Kidney glomerular epithelial cell (primary cell): ENCODE measurements at regions not wholly inside any gene's neighbourhood (a gene's known extent, or its start where the extent isn't known, plus 50 kb on each side); places are given as distances from the start of the nearest gene placed in this dataset.
A peak's percentile ranks its signal among the peaks of the same experiment; 100 is the strongest.
"Not testable (repeated sequence)": the region's sequence is repeated elsewhere in the genome, so short reads cannot be mapped to it uniquely, and the experiment has no call there.

Experiments used
- DNase-seq: peaks from one replicate; lab custom pipeline; 2025; lab: John Stamatoyannopoulos, UW

DNA sequence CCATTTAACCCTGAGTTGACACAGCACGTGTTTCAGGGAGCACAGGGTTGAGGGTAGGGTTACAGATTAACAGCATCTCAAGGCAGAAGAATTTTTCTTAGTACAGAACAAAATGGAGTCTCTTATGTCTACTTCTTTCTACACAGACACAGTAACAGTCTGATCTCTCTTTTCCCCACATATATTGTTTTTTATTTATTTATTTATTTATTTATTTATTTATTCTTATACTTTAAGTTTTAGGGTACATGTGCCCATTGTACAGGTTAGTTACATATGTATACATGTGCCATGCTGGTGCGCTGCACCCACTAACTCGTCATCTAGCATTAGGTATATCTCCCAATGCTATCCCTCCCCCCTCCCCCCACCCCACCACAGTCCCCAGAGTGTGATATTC is 1725.6 kb downstream of the BRINP3 start:
- DNase-seq, result not testable (repeated sequence)

DNA sequence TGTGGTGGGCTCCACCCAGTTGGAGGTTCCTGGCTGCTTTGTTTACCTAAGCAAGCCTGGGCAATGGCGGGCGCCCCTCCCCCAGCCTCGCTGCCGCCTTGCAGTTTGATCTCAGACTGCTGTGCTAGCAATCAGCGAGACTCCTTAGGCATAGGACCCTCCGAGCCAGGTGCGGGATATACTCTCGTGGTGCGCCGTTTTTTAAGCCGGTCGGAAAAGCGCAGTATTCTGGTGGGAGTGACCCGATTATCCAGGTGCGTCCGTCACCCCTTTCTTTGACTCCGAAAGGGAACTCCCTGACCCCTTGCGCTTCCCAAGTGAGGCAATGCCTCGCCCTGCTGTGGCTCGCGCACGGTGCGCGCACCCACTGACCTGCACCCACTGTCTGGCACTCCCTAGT is 1719.9 kb downstream of the BRINP3 start:
- DNase-seq, result not testable (repeated sequence)

DNA sequence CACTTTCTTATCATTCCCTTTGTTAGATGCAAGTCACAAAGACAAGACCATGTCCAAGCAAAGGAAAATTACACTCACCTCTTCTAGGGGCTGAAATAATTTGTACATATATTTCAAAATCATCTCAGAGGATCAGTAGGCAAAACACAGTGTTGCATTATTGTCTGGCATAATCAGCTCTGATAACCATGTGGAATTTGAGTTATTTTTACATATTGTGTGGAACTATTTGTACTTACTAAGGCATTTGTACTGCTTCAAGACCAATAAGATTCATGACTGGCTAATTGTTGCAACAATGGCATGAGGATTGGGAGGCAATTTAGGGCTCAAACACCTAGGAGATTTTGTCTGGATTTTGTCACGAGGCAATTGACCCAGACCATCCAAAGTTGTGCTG is 1716.4 kb downstream of the BRINP3 start:
- no peak for DNase-seq

DNA sequence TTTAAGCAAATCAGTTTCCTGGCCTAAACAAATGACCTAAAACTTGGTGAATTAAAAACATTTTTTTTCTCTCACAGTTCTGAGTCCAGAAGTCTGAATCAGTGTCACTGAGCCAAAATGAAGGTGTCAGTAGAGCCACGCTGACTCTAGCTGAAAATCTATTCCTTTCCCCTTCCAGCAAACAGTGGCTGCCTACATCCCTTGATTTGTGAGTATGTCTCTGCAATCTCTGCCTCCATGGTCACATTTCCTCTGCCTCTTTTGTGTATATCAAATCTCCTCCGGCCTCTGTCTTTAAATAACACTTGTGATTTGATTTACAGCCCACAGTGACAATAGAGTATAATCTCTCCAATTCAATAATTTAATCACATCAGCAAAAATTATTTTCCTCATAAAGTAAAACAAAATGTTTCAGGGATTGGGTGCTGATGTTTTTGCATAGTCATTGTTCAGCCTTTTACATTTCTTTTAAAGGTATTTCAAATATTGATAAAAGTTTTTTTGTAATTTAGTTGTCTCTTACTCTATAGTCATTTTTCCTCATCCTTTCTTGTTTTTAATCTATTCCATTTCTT is 1715.4 kb downstream of the BRINP3 start:
- no peak for DNase-seq

DNA sequence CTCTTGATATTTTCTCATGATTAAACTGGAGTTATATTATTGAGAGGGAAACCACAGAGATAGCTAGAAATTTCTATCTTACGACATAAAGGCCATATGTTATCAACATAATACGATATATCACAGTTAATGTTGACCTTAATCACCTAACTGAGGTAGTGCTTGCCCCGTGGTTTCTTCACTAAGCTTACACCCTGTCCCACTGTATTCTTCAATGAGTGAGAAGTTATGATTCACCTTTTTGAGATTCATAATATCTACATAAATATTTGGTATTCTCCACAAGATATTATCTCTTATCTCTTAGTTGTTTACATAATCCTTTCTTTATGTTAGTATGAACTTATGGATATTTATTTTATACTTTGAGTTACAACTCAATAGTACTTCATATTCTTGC is 1714.1 kb downstream of the BRINP3 start:
- DNase-seq, result no peak

DNA sequence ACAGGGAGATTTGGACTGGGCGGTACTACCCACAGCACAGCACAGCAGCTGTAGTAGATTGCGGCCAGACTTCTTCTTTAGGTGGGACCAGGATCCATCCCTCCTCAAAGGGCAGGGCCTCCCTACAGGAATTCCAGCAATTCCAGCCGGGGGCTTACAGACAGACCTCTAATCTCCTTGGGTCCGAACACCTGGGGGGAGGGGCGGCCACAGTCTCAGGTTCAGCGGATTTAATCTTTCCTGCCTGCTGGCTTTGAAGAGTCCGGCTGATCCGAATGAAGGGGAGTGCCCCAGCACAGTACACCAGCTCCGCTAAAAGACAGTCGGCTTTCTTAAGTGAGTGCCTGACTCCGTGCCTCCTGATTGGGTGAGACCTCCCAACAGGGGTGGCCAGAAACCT is 1708.5 kb downstream of the BRINP3 start:
- DNase-seq, result no peak

DNA sequence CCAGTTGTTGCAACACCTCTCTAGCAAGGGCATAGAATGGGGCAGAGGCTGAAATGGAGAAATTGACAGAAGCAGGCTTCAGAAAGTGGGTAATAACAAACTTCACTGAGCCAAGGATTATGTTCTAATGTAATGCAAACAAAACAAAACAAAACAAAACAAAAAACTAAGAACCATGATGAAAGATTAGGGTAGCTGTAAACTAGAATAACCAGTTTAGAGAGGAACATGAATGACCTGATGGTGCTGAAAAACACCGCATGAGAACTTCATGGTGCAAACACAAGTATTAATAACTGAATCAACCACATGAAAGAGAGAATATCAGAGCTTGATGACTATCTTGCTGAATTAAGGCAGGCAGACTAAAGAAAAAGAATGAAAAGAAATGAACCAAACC is 1707.7 kb downstream of the BRINP3 start:
- no peak for DNase-seq

DNA sequence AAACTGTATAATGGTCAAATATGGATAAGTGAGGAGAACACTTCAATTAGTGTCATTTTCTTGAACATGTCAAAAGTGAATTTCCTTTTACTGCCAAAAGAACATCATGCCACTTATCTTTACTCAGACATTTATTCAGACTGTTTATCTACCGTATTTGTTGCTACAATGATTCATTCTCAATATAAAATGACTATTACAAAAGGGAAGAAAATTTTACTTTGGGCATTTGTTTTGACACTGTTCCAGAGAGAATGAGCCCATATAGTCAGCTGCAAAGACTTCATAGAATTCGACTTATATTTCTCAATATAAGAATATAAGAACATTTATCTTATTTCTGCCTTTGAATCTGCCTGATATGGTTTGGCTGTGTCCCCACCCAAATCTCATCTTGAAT is 1699.1 kb downstream of the BRINP3 start:
- no peak for DNase-seq

DNA sequence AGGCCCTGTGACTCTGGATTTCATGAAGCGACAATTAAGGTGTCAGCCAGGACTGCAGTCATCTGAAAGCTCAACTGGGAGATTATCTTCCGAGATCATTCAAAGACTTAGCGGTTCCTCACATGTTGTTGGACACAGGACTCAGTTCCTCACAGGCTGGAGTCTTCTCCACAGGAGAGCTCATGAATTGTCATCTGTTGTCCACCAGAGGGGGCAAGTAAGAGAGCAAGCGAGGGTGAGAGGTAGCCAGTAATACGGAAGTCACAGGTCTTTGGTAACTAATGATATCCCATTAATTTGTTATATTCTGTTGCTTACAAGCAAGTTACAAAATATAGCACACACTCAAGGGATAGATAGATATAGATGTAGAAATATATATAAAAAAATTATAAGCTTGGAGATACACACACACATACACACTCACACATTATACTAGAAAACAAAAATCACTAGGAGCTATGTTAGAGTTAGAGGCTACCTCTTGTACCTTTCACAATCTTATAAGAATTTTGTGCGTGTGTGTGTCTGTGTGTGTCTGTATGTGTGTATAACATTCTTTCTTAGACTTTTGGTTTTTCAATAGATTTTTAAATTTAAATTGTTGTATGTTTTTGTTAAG is 1695.3 kb downstream of the BRINP3 start:
- peak; percentile 79 for DNase-seq

DNA sequence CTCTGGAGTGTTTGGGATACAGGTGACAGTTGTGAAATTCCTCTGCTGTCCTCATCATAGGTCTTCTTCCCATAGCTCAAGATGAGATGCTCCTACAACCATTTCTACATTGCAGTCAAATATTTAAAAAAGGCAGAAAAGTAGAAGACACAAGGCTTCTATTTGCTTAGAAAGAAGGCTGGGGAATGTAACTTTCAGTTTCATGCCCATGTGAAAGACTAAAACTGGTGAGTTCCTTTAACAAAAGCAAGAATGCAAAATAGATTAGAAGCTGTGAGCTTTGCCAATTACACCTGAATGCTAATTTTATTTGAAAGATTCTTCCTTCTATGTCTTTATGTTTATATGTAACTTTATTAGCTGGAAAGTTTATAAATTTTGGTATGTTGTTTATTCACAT is 1682.7 kb downstream of the BRINP3 start:
- DNase-seq, result no peak

DNA sequence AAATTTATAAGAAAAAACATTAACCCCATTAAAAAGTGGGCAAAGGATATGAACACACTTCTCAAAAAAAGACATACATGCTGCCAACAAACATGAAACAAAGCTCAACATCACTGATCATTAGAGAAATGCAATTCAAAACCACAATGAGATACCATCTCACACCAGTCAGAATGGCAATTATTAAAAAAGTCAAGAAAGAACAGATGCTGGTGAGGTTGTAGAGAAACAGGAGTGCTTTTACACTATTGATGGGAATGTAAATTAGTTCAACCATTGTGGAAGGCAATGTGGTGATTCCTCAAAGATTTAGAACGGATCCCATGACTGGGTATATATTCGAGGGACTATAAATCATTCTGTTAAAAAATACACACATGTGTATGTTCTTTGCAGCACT is 1665.5 kb downstream of the BRINP3 start:
- not testable (repeated sequence) for DNase-seq

DNA sequence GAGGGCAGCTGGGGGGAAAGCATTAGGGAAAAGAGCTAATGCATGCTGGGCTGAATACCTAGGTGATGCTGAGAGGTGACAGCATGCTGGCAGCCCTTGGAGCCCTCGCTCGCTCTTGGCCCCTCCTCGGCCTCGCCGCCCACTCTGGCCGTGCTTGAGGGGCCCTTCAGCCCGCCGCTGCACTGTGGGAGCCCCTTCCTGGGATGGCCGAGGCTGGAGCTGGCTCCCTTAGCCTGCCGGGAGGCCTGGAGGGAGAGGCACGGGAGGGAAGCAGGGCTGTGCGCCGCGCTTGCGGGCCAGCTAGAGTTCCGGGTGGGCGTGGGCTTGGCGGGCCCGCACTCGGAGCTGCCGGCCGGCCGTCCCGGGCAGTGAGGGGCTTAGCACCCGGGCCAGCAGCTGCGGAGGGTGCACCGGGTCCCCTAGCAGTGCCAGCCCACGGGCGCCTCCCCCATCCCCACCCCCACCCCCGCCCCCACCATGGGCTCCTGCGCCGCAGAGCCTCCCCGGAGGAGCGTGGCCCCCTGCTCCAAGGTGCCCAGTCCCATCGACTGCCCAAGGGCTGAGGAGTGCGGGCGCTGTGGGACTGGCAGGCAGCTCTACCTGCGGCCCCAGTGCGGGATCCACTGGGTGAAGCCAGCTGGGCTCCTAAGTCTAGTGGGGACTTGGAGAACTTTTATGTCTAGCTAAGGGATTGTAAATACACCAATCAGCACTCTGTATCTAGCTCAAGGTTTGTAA is 1664.7 kb downstream of the BRINP3 start:
- DNase-seq, result not testable (repeated sequence)

DNA sequence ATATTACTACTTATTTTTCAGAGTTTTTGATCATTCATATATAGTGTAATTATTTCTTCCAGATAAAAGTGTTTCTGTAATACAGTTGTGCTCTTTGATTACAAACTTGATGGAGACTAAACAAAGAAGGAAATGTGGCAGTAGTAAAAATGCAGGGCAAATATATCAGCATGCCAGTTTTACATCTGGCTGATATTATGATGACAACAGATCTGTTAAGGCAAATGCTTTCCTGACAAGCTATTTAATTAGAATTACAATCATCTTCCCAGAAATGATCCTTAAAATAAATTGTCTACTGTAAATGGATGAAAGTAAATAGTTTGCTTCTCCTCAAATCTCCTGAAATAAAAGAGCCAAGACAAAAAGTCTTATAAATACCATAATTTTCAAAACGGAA is 1659.8 kb downstream of the BRINP3 start:
- no peak for DNase-seq

DNA sequence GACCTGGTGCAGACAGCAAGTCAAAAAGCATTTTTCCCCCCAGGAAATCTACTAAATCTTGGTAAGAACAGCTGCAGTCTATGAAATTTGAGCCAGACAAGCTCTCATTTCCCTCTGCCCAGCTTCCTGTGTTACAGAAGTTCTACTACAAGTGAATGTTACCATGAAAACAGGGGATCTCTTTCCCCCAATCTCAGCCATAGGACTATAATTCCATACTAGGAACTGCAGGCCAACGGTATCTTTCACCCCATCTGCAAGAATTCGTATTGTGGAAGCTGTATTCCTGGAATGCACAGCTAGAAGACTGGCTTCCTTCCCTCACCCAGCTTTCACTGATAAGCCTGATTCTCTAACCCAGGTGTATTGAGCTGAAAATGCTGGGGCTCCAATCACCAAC is 1655.4 kb downstream of the BRINP3 start:
- DNase-seq, result no peak

DNA sequence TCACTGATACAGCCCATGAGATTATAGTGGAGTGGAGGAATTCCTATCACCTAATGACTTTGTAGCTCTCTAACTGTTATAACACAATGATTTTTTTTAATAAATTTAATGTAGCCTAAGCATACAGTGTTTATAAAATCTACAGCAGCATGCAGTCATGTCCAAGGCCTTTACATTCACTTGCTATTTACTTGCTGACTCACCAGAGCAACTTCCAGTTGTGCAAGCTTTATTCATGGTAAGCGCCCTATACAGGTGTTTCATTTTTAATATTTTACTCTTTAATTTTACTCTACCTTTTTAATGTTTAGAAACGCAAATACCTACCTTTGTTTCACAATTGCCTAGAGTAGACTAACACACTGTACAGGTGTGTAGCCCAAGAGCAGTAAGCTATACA is 1652.2 kb downstream of the BRINP3 start:
- no peak for DNase-seq

DNA sequence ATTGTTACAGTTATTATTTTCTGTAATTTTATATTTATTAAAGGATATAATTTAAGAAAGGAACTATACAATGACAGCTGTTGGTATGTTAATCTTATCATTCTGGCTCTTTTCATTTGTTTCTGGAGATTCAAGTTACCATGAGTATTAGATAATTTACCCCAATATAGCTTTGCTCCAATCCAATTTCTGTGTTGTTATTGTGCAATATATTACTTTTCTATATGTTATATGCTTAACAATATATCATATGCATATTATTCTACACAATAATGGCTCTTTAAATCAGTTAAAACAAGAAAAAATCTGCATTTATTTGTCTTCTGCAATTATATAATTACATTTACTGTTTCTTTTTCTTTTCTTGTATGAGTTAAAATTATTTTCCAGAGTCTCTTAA is 1650.9 kb downstream of the BRINP3 start:
- no peak for DNase-seq

DNA sequence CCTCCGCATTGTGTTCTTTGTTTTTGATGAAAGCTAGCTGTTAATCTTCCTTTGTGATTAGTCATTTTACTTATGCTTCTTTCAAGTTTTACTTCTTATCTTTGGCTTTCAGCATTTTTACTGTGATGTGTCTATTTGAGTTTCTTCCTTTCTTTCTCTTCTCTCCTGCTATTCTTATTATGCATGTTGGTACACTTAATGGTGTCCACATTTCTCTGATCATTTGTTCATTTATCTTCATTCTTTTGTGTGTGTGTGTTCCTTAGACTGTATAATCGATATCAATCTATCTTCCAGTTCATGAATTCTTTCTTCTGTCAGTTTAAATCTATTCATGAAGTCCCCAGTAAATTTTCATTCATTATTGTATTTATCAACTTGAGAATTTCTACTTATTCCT is 1650.3 kb downstream of the BRINP3 start:
- DNase-seq, result no peak

DNA sequence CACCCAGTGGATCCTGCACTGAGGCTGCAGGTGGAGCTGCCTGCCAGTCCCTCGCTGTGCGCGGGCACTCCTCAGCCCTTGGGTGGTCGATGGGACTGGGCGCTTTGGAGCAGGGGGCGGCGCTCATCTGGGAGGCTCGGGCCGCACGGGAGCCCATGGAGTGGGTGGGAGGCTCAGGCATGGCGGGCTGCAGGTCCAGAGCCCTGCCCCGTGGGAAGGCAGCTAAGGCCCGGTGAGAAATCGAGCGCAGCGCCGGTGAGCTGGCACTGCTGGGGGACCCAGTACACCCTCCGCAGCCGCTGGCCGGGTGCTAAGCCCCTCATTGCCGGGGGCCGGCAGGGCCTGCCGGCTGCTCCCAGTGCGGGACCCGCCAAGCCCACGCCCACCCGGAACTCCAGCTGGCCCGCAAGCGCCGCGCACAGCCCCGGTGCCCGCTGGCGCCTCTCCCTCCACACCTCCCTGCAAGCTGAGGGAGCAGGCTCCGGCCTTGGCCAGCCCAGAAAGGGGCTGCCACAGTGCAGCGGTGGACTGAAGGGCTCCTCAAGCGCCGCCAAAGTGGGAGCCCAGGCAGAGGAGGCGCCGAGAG is 1636.5 kb downstream of the BRINP3 start:
- not testable (repeated sequence) for DNase-seq

DNA sequence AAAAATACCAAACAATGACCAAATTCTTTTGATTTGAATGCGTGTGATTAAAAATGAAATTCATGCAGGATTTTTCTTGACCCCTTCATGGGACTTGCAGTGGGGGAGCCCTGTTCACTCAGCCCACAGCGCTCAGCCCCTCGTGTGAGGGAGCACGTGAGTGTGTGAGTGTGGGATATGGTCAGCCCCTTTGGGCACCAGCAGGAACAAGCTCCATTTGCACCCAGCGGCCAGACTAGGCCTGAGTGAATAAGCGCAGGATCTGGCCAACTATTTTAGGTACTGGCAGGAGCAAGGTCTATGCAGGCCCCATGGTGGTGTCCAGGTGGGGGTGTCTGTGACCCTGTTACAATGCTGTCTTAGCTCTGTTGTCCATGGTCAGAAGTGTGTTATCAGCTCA is 1631.2 kb downstream of the BRINP3 start:
- DNase-seq, result no peak

DNA sequence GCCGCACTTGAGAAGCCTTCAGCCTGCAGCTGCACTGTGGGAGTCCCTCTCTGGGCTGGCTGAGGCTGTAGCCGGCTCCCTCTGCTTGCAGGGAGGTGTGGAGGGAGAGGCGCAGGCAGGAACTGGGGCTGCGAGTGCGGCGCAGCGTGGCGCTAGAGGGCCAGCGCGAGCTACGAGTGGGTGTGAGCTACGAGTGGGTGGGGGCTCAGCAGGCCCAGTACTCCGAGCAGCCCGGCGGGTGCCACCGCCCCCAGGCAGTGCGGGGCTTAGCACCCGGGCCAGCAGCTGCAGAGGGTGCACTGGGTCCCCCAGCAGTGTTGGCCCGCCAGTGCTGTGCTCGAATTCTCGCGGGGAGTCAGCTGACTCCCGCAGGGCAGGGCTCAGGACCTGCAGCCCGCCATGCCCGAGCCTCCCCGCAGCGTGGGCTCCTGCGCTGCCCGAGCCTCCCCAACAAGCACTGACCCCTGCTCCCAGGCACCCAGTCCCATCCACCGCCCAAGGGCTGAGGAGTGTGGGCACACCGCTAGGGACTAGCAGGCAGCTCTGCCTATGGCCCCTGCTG is 1620.1 kb downstream of the BRINP3 start:
- DNase-seq, result no peak

DNA sequence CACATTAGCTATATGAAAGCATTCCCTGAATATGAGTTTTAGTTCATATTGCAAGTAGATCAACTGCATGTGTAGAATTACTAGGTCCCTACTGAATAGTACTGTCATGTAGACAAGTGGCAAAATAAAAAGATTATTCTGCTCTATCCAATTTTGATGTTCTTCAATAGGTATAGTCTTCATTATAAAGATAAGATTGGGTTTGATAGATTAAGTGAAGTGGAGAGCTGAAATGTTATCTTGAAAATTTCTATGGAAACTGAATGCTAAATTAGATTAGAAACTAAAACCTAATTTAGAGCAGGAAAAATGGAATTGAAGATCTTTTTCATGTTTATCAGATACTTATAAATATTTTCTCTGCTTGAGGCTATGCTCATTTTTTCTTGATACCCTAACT is 1610.0 kb downstream of the BRINP3 start:
- DNase-seq, result no peak

DNA sequence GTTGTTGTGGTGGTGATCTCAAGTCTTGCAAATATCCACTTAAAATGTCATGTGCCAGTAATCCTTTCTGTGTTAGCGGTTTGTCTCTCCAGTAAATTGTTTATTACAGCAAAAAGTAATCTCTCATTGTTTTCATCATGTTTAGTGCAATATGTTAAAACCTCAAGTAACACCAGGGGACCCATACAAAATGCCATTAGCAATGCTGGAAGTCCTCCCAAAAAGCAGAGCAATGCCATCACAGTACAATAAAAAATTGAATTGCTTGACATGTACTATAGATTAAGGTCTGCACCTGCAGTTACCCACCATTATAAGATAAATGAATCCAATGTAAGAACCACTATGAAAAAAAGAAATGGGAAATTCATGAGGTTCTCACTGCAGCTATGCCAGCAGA is 1606.5 kb downstream of the BRINP3 start:
- no peak for DNase-seq

DNA sequence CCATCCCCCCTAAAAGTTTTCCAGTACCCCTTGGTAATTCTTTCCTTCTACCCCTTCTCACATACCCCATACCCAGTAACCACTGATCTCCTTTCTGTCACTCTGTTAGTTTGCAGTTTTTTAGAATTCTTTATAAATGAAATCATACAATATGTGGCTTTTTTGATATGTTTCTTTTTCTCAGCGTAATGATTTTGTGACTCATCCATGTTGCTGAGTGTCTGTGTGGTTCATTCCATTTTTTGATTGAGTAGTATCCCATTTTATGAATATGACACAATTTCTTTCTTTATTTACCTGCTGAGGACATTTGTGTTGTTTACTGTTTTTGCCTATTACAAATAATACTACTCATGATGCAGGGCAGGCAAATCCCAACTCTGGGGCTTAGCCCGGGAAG is 1605.3 kb downstream of the BRINP3 start:
- no peak for DNase-seq
